HEK293T (cell line): ENCODE measurements at regions not wholly inside any gene's neighbourhood (a gene's known extent, or its start where the extent isn't known, plus 50 kb on each side); places are given as distances from the start of the nearest gene placed in this dataset.

Source experiments
- ELF4 ChIP-seq: fragments of 450-650 bp; IDR thresholded peaks from 2 replicates; pipeline ENCODE4 v1.6.1; 2017; ENCODE audit warnings: antibody characterized with exemption
- FOXK2 ChIP-seq: fragments of 450-650 bp; IDR thresholded peaks from 2 replicates; pipeline ENCODE4 v1.6.1; 2016; ENCODE audit warnings: mild to moderate bottlenecking
- FOXM1 ChIP-seq: fragments of 450-650 bp; IDR thresholded peaks from 2 replicates; pipeline ENCODE4 v1.6.1; 2017; ENCODE audit warnings: mild to moderate bottlenecking, borderline replicate concordance
- LEF1 ChIP-seq: fragments of 450-650 bp; IDR thresholded peaks from 2 replicates; pipeline ENCODE4 v1.6.1; 2017; ENCODE audit warnings: mild to moderate bottlenecking, borderline replicate concordance
- NFRKB ChIP-seq: fragments of 450-650 bp; IDR thresholded peaks from 2 replicates; pipeline ENCODE4 v1.6.1; 2016; ENCODE audit warnings: mild to moderate bottlenecking, moderate library complexity
- SP1 ChIP-seq: fragments of 450-650 bp; IDR thresholded peaks from 2 replicates; pipeline ENCODE4 v1.6.1; 2017

DNA sequence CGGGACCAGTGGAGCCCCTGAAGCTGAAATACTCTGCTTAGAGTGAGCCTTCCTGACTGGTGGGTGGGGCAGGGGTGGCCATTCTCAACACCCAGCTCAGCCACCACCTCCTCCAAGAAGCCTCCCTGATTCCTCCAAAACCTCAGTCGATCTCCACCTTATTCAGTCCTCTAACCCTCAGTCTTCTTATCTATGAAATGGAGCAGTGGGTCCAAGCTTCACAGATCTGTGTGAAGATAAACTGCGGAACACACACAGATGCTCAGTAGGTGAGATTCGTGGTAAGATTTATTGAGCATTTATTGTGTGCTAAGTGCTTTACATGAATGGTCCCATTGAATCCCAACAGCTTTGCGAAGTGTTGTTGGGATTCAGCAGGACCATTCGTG, 93.1 kb upstream of the RUNX3 start:
- no peak for TF ChIP-seq LEF1
- TF ChIP-seq FOXK2, result no peak
- TF ChIP-seq FOXM1, result no peak
- no peak for TF ChIP-seq SP1
- no peak for TF ChIP-seq ELF4
- no peak for TF ChIP-seq NFRKB
